H1 (cell line): ENCODE measurements at regions not wholly inside any gene's neighbourhood (a gene's known extent, or its start where the extent isn't known, plus 50 kb on each side); places are given as distances from the start of the nearest gene placed in this dataset.
A peak's percentile ranks its signal among the peaks of the same experiment; 100 is the strongest.

Experiments
- CTCF ChIA-PET: fragments of 300-600 bp; sonication (Branson Sonifier 250); formaldehyde crosslinking; loops from one replicate; lab custom pipeline; 2021; ENCODE audit not compliant: partially characterized antibody; lab: Charles Lee
- POLR2A ChIA-PET: fragments of 300-600 bp; sonication (Branson Sonifier 250); formaldehyde crosslinking; loops from one replicate; lab custom pipeline; 2021; ENCODE audit warnings: inconsistent platforms; ENCODE audit not compliant: partially characterized antibody; lab: Charles Lee
- DNase-seq, 2 experiments: peaks; one replicate each; pipeline versions ENCODE4 v3.0.0 to v3.0.0-alpha.2; 2010 to 2022; ENCODE audit warnings: low spot score in 2 of 2, low read depth in 1 of 2, mixed read lengths in 1 of 2
- FAIRE-seq: peaks from 2 replicates; lab custom pipeline; 2011; peaks lifted over from hg19 to GRCh38; lab: Jason Lieb, UNC
- H2AFZ ChIP-seq: 2 replicates; pipeline ENCODE4 v1.8.1; 2012; ENCODE audit warnings: low read length, inconsistent platforms
- H2AK5ac ChIP-seq: 2 replicates; pipeline ENCODE4 v1.6.1; 2013; ENCODE audit warnings: low read depth, low read length
- H2BK120ac ChIP-seq: replicated peaks from 2 replicates; pipeline ENCODE3; 2013; ENCODE audit warnings: low read depth, low read length, inconsistent platforms
- H2BK12ac ChIP-seq: 2 replicates; pipeline ENCODE4 v1.6.1; 2013; ENCODE audit warnings: low read depth, low read length
- H2BK15ac ChIP-seq: 2 replicates; pipeline ENCODE4 v1.6.1; 2013; ENCODE audit warnings: low read length
- H2BK20ac ChIP-seq: 2 replicates; pipeline ENCODE4 v1.6.1; 2013; ENCODE audit warnings: low read length
- H2BK5ac ChIP-seq: 2 replicates; pipeline ENCODE4 v1.6.1; 2013; ENCODE audit warnings: low read depth, low read length
- H3K14ac ChIP-seq: 2 replicates; pipeline ENCODE4 v1.6.1; 2013; ENCODE audit warnings: inconsistent platforms; ENCODE audit not compliant: insufficient read length
- H3K18ac ChIP-seq: 2 replicates; pipeline ENCODE4 v1.6.1; 2013; ENCODE audit warnings: low read length; ENCODE audit errors: extremely low read depth
- H3K23ac ChIP-seq: 2 replicates; pipeline ENCODE4 v1.6.1; 2013; ENCODE audit warnings: inconsistent platforms; ENCODE audit not compliant: insufficient read length
- H3K23me2 ChIP-seq: 2 replicates; pipeline ENCODE4 v1.6.1; 2013; ENCODE audit warnings: low read depth, low read length
- H3K27ac ChIP-seq: 2 replicates; pipeline ENCODE4 v1.6.1; 2011; ENCODE audit warnings: low read depth, low read length, inconsistent platforms
- H3K27me3 ChIP-seq, 4 experiments: replicated peaks in 1 of 4; 1 replicate in 1 of 4; 2 replicates in 3 of 4; pipeline versions ENCODE4 v1.6.1 to v1.8.1; 2011 to 2013; ENCODE audit warnings: low read length in 3 of 4, mild to moderate bottlenecking in 3 of 4, inconsistent platforms in 2 of 4, mixed read lengths in 2 of 4, moderate library complexity in 1 of 4; ENCODE audit not compliant: control insufficient read depth in 3 of 4, insufficient read depth in 3 of 4; ENCODE audit errors: extremely low read depth in 1 of 4
- H3K36me3 ChIP-seq, 4 experiments: 2 replicates each; pipeline versions ENCODE4 v1.6.1 to v1.8.1; 2011 to 2013; ENCODE audit warnings: mild to moderate bottlenecking in 4 of 4, low read length in 3 of 4, moderate library complexity in 2 of 4, control low read depth in 1 of 4, inconsistent platforms in 1 of 4; ENCODE audit not compliant: insufficient read depth in 4 of 4, control insufficient read depth in 2 of 4
- H3K4ac ChIP-seq: replicated peaks from 2 replicates; pipeline ENCODE3; 2013; ENCODE audit warnings: low read length, low read depth, mixed read lengths, inconsistent platforms; ENCODE audit not compliant: insufficient read length
- H3K4me1 ChIP-seq, 4 experiments: replicated peaks in 1 of 4; 1 replicate in 1 of 4; 2 replicates in 3 of 4; pipeline versions ENCODE4 v1.6.1 to v1.8.1; 2011 to 2013; ENCODE audit warnings: low read length in 3 of 4, inconsistent platforms in 2 of 4, mixed read lengths in 1 of 4; ENCODE audit not compliant: insufficient read depth in 4 of 4, control insufficient read depth in 3 of 4
- H3K4me2 ChIP-seq, 2 experiments: 2 replicates each; pipeline versions ENCODE4 v1.6.1 to v1.8.1; 2011 to 2013; ENCODE audit warnings: low read depth in 2 of 2, low read length in 2 of 2, control low read depth in 1 of 2, inconsistent platforms in 1 of 2, mild to moderate bottlenecking in 1 of 2; ENCODE audit not compliant: insufficient read depth in 1 of 2
- H3K4me3 ChIP-seq, 4 experiments: fragments of 200-600, 300-600 bp in 1 of 4; sonication (generic), shearing (Covaris generic), sonication (Bioruptor Twin) in 1 of 4; 2 replicates each; pipeline versions ENCODE4 v1.5.1 to v1.8.1; 2011 to 2016; ENCODE audit warnings: low read length in 4 of 4, low read depth in 3 of 4, control low read depth in 2 of 4, inconsistent platforms in 2 of 4, mild to moderate bottlenecking in 2 of 4, mixed read lengths in 1 of 4, moderate library complexity in 1 of 4; ENCODE audit not compliant: insufficient read depth in 2 of 4; ENCODE audit errors: extremely low read depth in 1 of 4
- H3K56ac ChIP-seq: replicated peaks from 2 replicates; pipeline ENCODE3; 2013; ENCODE audit warnings: low read depth, mild to moderate bottlenecking, mixed read lengths, low read length, inconsistent platforms; ENCODE audit not compliant: insufficient read length
- H3K79me1 ChIP-seq: 2 replicates; pipeline ENCODE4 v1.6.1; 2013; ENCODE audit warnings: low read depth, low read length, control low read depth
- H3K79me2 ChIP-seq, 2 experiments: 2 replicates each; pipeline versions ENCODE4 v1.6.1 to v1.8.1; 2012 to 2013; ENCODE audit warnings: low read length in 2 of 2, mild to moderate bottlenecking in 2 of 2, inconsistent platforms in 1 of 2; ENCODE audit not compliant: insufficient read depth in 2 of 2, control insufficient read depth in 1 of 2
- H3K9ac ChIP-seq, 4 experiments: replicated peaks in 1 of 4; 1 replicate in 1 of 4; 2 replicates in 3 of 4; pipeline versions ENCODE4 v1.6.1 to v1.8.1; 2011 to 2013; ENCODE audit warnings: low read depth in 3 of 4, low read length in 3 of 4, control low read depth in 2 of 4, mild to moderate bottlenecking in 2 of 4, moderate library complexity in 2 of 4, inconsistent platforms in 1 of 4; ENCODE audit errors: extremely low read depth in 1 of 4
- H3K9me3 ChIP-seq, 2 experiments: 2 replicates each; pipeline versions ENCODE4 v1.6.1 to v1.8.1; 2012 to 2013; ENCODE audit warnings: mild to moderate bottlenecking in 2 of 2, moderate library complexity in 2 of 2, control low read depth in 1 of 2, inconsistent platforms in 1 of 2, low read depth in 1 of 2, low read length in 1 of 2, mixed read lengths in 1 of 2; ENCODE audit not compliant: insufficient read depth in 2 of 2
- H4K20me1 ChIP-seq, 2 experiments: replicated peaks in 1 of 2; 2 replicates each; pipeline versions ENCODE3 to v1.8.1; 2011 to 2013; ENCODE audit warnings: inconsistent platforms in 2 of 2, low read length in 2 of 2, mild to moderate bottlenecking in 1 of 2; ENCODE audit not compliant: insufficient read depth in 2 of 2, control insufficient read depth in 1 of 2
- H4K5ac ChIP-seq: 2 replicates; pipeline ENCODE4 v1.6.1; 2013; ENCODE audit warnings: low read length, low read depth, mixed read lengths, inconsistent platforms; ENCODE audit not compliant: insufficient read length
- H4K8ac ChIP-seq: 2 replicates; pipeline ENCODE4 v1.8.0; 2013; ENCODE audit warnings: mild to moderate bottlenecking, moderate library complexity, low read length, inconsistent platforms; ENCODE audit not compliant: insufficient read depth; ENCODE audit errors: extremely low read depth
- H4K91ac ChIP-seq: replicated peaks from 2 replicates; pipeline ENCODE3; 2013; ENCODE audit warnings: low read length, mixed read lengths, inconsistent platforms; ENCODE audit not compliant: insufficient read length
- ASH2L ChIP-seq: fragments of 200-600, 300-600 bp; sonication (generic); IDR thresholded peaks from one replicate; pipeline ENCODE4 v1.7.1; 2017; ENCODE audit warnings: low read length
- CREB1 ChIP-seq: IDR thresholded peaks from 2 replicates; pipeline ENCODE4 v1.6.1; 2012; ENCODE audit warnings: inconsistent platforms
- FOSL1 ChIP-seq: IDR thresholded peaks from 2 replicates; pipeline ENCODE4 v1.6.1; 2011; ENCODE audit warnings: mild to moderate bottlenecking, low read depth, low read length, moderate library complexity; ENCODE audit not compliant: insufficient read depth
- HDAC2 ChIP-seq, 2 experiments: fragments of 300-600 bp in 1 of 2; sonication (generic) in 1 of 2; IDR thresholded peaks; 2 replicates each; pipeline ENCODE4 v1.6.1; 2011 to 2012; ENCODE audit warnings: low read depth in 2 of 2, low read length in 2 of 2, mild to moderate bottlenecking in 2 of 2, moderate library complexity in 2 of 2, borderline replicate concordance in 1 of 2, inconsistent platforms in 1 of 2
- KDM1A ChIP-seq: fragments of 200-600, 300-600 bp; sonication (generic); IDR thresholded peaks from 2 replicates; pipeline ENCODE4 v1.7.1; 2016; ENCODE audit warnings: mild to moderate bottlenecking, low read length, borderline replicate concordance
- MAFK ChIP-seq: IDR thresholded peaks from 2 replicates; pipeline ENCODE4 v1.6.1; 2012; ENCODE audit warnings: low read depth, mild to moderate bottlenecking, improper control_type of control experiment, low read length
- POLR2A ChIP-seq, 2 experiments: IDR thresholded peaks; 1 replicate in 1 of 2; 2 replicates in 1 of 2; pipeline ENCODE4 v1.6.1; 2011; ENCODE audit warnings: low read depth in 2 of 2, low read length in 2 of 2, mild to moderate bottlenecking in 2 of 2; ENCODE audit errors: control extremely low read depth in 1 of 2
- RXRA ChIP-seq: IDR thresholded peaks from 2 replicates; pipeline ENCODE4 v1.6.1; 2011; ENCODE audit warnings: low read depth, mild to moderate bottlenecking, low read length, moderate library complexity; ENCODE audit not compliant: insufficient read depth
- SRF ChIP-seq: IDR thresholded peaks from 2 replicates; pipeline ENCODE4 v1.6.1; 2011; ENCODE audit warnings: mild to moderate bottlenecking, low read depth, low read length, moderate library complexity
- WGBS, 2 experiments: shearing (Covaris generic) in 1 of 2; methylation state at CpG; one replicate each; pipeline versions ENCODE4 v1.1.6 to v1.1.7; 2013 to 2015; ENCODE audit warnings: low lambda C conversion rate in 2 of 2, mixed read lengths in 2 of 2, inconsistent platforms in 1 of 2, low coverage in 1 of 2, missing lambda C conversion rate in 1 of 2; ENCODE audit not compliant: insufficient replicate concordance in 2 of 2, insufficient coverage in 1 of 2, insufficient read length in 1 of 2; ENCODE audit errors: extremely low coverage in 1 of 2, missing lambda C conversion rate in 1 of 2; 5-methylcytosine and 5-hydroxymethylcytosine counted together
- TF ChIP-seq, protein P1 (sequence below): IDR thresholded peaks from 2 replicates; pipeline ENCODE4 v1.6.1; 2011; ENCODE audit warnings: low read depth, mild to moderate bottlenecking, low read length; ENCODE audit not compliant: insufficient read depth

DNA sequence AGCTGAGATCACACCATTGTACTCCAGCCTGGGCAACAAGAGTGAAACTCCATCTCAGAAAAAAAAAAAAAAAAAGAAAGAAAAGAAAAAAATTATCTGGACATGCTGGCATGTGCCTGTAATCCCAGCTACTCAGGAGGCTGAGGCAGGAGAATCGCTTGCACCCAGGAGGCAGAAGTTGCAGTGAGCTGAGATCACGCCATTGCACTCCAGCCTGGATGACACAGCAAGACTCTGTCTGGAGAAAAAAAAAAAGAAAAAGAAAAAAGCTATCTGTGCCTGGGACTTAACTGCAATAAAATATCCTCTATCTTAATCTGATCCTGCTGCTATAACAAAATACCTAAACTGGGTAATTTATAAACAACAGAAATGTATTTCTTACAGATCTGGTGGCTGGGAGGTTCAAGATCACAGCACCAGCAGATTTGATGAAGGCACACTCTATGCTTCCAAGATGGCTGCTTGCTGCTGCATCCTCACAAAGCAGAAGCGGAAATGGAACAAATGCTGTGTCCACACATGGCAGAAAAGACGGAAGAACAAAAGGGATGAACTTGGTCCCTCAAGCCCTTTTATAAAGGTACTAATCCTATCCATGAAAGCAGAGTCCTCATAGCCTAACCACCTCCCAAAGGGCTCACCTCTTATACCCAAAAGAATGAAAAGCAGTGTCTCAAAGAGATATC, 273.3 kb upstream of the JARID2 start:
- CTCF ChIA-PET = no interaction called here
- WGBS, 2 experiments = 96% methylated on average over 3 of the region's 4 CpGs; no CpG with 5 or more reads in 1 of the 2 experiments

More for the DNA sequence above, 273.3 kb upstream of the JARID2 start:
- no peak overlapping the region for H4K5ac ChIP-seq
- H3K27me3 ChIP-seq = no peaks in the 10 kb centered on the region
- H3K4me2 ChIP-seq = no peak overlapping the region
- no peak overlapping the region for H3K23ac ChIP-seq
- H4K20me1 ChIP-seq = peaks cover 0 to 1% of the 10 kb centered on the region in 2 experiments
- H3K56ac ChIP-seq = no peak overlapping the region
- no peak overlapping the region for H4K8ac ChIP-seq
- H3K9me3 ChIP-seq = 0 out of 4 replicates have a peak, but pooled peaks cover 0 to 2% of the 10 kb centered on the region in 2 experiments
- peak overlapping the region; percentile 63; the same call in 1 of the 2 replicates for H2BK12ac ChIP-seq
- H3K4me1 ChIP-seq = peaks cover 4 to 13% (median 9%) of the 10 kb centered on the region in 4 experiments
- H2BK120ac ChIP-seq = no peak overlapping the region
- H3K14ac ChIP-seq = no peak overlapping the region
- H3K79me2 ChIP-seq = peaks cover 0 to 8% of the 10 kb centered on the region in 2 experiments; a peak in 1 of 4 replicates
- H3K23me2 ChIP-seq = 0 out of 2 replicates have a peak, but pooled peaks cover 3% of the 10 kb centered on the region
- no peak overlapping the region; the same call in 1 of the 2 replicates for H2BK5ac ChIP-seq
- H2BK20ac ChIP-seq = no peak overlapping the region
- TF ChIP-seq HDAC2 (IDR thresholded peaks at IDR 0.05; ENCODE audit: borderline replicate concordance in 1 of 2, low read depth in 2 of 2, low read length in 2 of 2) (no peak), RXRA (no peak), POLR2A (IDR thresholded peaks at IDR 0.05; ENCODE audit: control extremely low read depth in 1 of 2, low read depth in 2 of 2, low read length in 2 of 2) (no peak), FOSL1 (no peak), ASH2L (no peak), KDM1A (no peak), MAFK (no peak), SRF (no peak), CREB1 (no peak)
- TF ChIP-seq, protein P1, sequence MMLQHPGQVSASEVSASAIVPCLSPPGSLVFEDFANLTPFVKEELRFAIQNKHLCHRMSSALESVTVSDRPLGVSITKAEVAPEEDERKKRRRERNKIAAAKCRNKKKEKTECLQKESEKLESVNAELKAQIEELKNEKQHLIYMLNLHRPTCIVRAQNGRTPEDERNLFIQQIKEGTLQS = no peak
- H4K91ac ChIP-seq = no peak overlapping the region
- FAIRE-seq = no peak
- H3K4me3 ChIP-seq = no peak overlapping the region
- POLR2A ChIA-PET = no interaction called here
- H3K4ac ChIP-seq = no peak overlapping the region
- no peak for DNase-seq
- no peak overlapping the region for H2AK5ac ChIP-seq
- H3K27ac ChIP-seq = no peak overlapping the region
- peaks cover 0 to 3% (median 0%) of the 10 kb centered on the region in 4 experiments; a peak in 1 of 8 replicates for H3K36me3 ChIP-seq
- no peak overlapping the region for H3K18ac ChIP-seq
- H3K9ac ChIP-seq = no peak overlapping the region
- H2BK15ac ChIP-seq = no peak overlapping the region
- no peak overlapping the region for H2AFZ ChIP-seq
- no peaks in the 10 kb centered on the region; the same call in 1 of the 2 replicates for H3K79me1 ChIP-seq
